Panc1 (cell line): ENCODE measurements at regions not wholly inside any gene's neighbourhood (a gene's known extent, or its start where the extent isn't known, plus 50 kb on each side); places are given as distances from the start of the nearest gene placed in this dataset.

ENCODE experiments used
- ATAC-seq: fragments of 200-7000 bp; cut with Tn5 transposase; 2 replicates; pipeline ENCODE4 v1.9.1; 2020; ENCODE audit warnings: mild to moderate bottlenecking, moderate library complexity
- BruUV-seq: library from RNA; stranded (reverse); fragments of 400-500 nt; replicated peaks from 2 replicates; lab custom pipeline; 2021; lab: Mats Ljungman, UMichigan
- CTCF ChIA-PET: fragments of 300-600 bp; sonication (Branson Sonifier 250); formaldehyde crosslinking; loops from one replicate; lab custom pipeline; 2022; ENCODE audit warnings: antibody characterized with exemption; lab: Charles Lee
- POLR2A ChIA-PET: fragments of 300-600 bp; sonication (Branson Sonifier 250); formaldehyde crosslinking; loops from one replicate; lab custom pipeline; 2022; ENCODE audit warnings: antibody characterized with exemption; lab: Charles Lee
- DNase-seq: peaks from one replicate; pipeline ENCODE4 v3.0.0-alpha.2; 2010; ENCODE audit warnings: low read depth, low spot score
- H3K27ac ChIP-seq: 2 replicates; pipeline ENCODE4 v1.5.1; 2011; ENCODE audit warnings: mild to moderate bottlenecking, low read length, inconsistent platforms
- H3K27me3 ChIP-seq: fragments of 200-500 bp; sonication (Bioruptor generic); 2 replicates; pipeline ENCODE4 v1.6.0; 2014; ENCODE audit warnings: low read length, inconsistent platforms; ENCODE audit not compliant: control insufficient read depth, insufficient read depth
- H3K36me3 ChIP-seq: fragments of 200-500 bp; sonication (Bioruptor generic); 2 replicates; pipeline ENCODE4 v1.5.1; 2014; ENCODE audit warnings: inconsistent platforms, mild to moderate bottlenecking, low read length, moderate library complexity; ENCODE audit not compliant: control insufficient read depth, insufficient read depth
- H3K4me1 ChIP-seq: 2 replicates; pipeline ENCODE4 v1.5.1; 2011; ENCODE audit warnings: inconsistent platforms, mild to moderate bottlenecking, low read length, moderate library complexity; ENCODE audit not compliant: control insufficient read depth, insufficient read depth
- H3K4me3 ChIP-seq, 2 experiments: 2 replicates each; pipeline ENCODE4 v1.5.1; 2011 to 2012; ENCODE audit warnings: low read depth in 2 of 2, low read length in 2 of 2, mild to moderate bottlenecking in 2 of 2, inconsistent platforms in 1 of 2, moderate library complexity in 1 of 2
- H3K9me3 ChIP-seq: fragments of 200-500 bp; sonication (Bioruptor generic); 2 replicates; pipeline ENCODE4 v1.5.1; 2014; ENCODE audit warnings: low read depth, mild to moderate bottlenecking, inconsistent platforms, low read length, moderate library complexity; ENCODE audit not compliant: control insufficient read depth, insufficient read depth
- POLR2AphosphoS5 ChIP-seq: IDR thresholded peaks from 2 replicates; pipeline ENCODE4 v1.6.1; 2012; ENCODE audit warnings: mild to moderate bottlenecking, low read depth, low read length, moderate library complexity
- SIN3A ChIP-seq: IDR thresholded peaks from 2 replicates; pipeline ENCODE4 v1.6.1; 2012; ENCODE audit warnings: low read depth, mild to moderate bottlenecking, low read length, moderate library complexity, borderline replicate concordance; ENCODE audit not compliant: insufficient read depth
- TCF7L2 ChIP-seq: IDR thresholded peaks from 2 replicates; pipeline ENCODE4 v1.6.1; 2011; ENCODE audit warnings: mild to moderate bottlenecking, low read depth, low read length, inconsistent platforms
- in situ Hi-C: cut with HindIII; loops from 2 replicates; pipeline ENCODE4 v1.10.0; 2016; ENCODE audit warnings: low sequenced_read_pairs, low pct_unique_long_range_greater_than_20kb
- intact Hi-C: fragments of 100-400 bp; cut with micrococcal nuclease; formaldehyde crosslinking; loops from one replicate; pipeline ENCODE4 v1.10.0; 2022; ENCODE audit not compliant: unreplicated experiment
- TF ChIP-seq, protein P1 (sequence below): fragments of 450-650 bp; IDR thresholded peaks from 2 replicates; pipeline ENCODE4 v1.5.1; 2017; ENCODE audit warnings: mild to moderate bottlenecking
- TF ChIP-seq, protein P2 (sequence below), 2 experiments: IDR thresholded peaks; 2 replicates each; pipeline ENCODE4 v1.6.1; 2011 to 2012; ENCODE audit warnings: low read depth in 2 of 2, control low read depth in 1 of 2, low read length in 1 of 2, mild to moderate bottlenecking in 1 of 2, moderate library complexity in 1 of 2; ENCODE audit not compliant: insufficient read depth in 1 of 2

DNA sequence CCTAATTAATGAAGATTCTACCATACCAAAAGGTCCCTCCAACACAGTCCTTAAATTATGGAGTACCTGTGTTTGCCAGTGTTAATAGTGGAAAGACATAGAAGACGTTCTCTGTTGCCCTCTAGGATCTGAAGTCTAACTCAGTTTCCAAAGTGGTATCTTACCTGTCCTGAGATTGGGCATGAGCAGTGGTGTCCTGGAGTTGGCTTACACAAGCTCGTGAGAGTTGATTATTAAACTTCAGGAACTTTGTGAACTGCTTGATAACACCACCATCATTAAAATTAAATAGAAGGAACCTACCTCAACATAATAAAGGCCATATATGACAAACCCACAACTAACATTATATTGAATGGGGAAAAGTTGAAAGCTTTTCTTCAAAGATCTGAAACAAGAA, 60.9 kb upstream of the SMARCA2 start:
- no TSS peak for BruUV-seq
- no peaks in the 10 kb centered on the region for H3K9me3 ChIP-seq
- CTCF ChIA-PET: no interaction called here
- TF ChIP-seq, protein P1, sequence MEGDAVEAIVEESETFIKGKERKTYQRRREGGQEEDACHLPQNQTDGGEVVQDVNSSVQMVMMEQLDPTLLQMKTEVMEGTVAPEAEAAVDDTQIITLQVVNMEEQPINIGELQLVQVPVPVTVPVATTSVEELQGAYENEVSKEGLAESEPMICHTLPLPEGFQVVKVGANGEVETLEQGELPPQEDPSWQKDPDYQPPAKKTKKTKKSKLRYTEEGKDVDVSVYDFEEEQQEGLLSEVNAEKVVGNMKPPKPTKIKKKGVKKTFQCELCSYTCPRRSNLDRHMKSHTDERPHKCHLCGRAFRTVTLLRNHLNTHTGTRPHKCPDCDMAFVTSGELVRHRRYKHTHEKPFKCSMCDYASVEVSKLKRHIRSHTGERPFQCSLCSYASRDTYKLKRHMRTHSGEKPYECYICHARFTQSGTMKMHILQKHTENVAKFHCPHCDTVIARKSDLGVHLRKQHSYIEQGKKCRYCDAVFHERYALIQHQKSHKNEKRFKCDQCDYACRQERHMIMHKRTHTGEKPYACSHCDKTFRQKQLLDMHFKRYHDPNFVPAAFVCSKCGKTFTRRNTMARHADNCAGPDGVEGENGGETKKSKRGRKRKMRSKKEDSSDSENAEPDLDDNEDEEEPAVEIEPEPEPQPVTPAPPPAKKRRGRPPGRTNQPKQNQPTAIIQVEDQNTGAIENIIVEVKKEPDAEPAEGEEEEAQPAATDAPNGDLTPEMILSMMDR: no peak
- TF ChIP-seq TCF7L2 (no peak), POLR2AphosphoS5 (no peak)
- no peak for DNase-seq
- POLR2A ChIA-PET: no interaction called here
- H3K36me3 ChIP-seq: no peaks in the 10 kb centered on the region
- H3K27ac ChIP-seq: no peak overlapping the region
- no peaks in the 10 kb centered on the region for H3K27me3 ChIP-seq
- no peaks in the 10 kb centered on the region for H3K4me1 ChIP-seq
- ATAC-seq: no peak
- H3K4me3 ChIP-seq: no peak overlapping the region
- in situ Hi-C loops (no loop called here), intact Hi-C loops (no loop called here)

DNA sequence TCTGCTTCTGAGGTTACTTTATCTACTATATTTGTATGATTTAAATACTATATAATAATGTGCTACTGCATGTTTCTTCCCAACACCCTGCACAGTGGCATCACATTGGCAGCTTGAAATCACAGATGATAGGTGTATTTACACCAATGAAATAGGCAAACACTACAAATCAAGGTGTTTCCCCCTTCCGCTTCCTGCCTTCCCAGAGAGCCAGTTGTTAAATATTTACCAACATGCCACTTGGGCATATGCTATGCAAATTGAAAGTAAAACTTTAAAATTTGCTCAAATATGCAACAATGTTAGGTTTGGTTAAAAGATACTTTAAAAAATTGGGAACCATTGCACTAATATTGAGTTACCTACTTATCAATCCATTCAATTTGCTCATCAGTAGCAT, 58.2 kb upstream of the SMARCA2 start:
- no peaks in the 10 kb centered on the region for H3K9me3 ChIP-seq
- BruUV-seq: no TSS peak
- ChIA-PET CTCF (no interaction called here), POLR2A (no interaction called here)
- DNase-seq (no peak), ATAC-seq (no peak)
- intact Hi-C loops (no loop called here), in situ Hi-C loops (no loop called here)
- no peak overlapping the region for H3K4me3 ChIP-seq
- H3K27ac ChIP-seq: no peak overlapping the region
- TF ChIP-seq, protein P2, sequence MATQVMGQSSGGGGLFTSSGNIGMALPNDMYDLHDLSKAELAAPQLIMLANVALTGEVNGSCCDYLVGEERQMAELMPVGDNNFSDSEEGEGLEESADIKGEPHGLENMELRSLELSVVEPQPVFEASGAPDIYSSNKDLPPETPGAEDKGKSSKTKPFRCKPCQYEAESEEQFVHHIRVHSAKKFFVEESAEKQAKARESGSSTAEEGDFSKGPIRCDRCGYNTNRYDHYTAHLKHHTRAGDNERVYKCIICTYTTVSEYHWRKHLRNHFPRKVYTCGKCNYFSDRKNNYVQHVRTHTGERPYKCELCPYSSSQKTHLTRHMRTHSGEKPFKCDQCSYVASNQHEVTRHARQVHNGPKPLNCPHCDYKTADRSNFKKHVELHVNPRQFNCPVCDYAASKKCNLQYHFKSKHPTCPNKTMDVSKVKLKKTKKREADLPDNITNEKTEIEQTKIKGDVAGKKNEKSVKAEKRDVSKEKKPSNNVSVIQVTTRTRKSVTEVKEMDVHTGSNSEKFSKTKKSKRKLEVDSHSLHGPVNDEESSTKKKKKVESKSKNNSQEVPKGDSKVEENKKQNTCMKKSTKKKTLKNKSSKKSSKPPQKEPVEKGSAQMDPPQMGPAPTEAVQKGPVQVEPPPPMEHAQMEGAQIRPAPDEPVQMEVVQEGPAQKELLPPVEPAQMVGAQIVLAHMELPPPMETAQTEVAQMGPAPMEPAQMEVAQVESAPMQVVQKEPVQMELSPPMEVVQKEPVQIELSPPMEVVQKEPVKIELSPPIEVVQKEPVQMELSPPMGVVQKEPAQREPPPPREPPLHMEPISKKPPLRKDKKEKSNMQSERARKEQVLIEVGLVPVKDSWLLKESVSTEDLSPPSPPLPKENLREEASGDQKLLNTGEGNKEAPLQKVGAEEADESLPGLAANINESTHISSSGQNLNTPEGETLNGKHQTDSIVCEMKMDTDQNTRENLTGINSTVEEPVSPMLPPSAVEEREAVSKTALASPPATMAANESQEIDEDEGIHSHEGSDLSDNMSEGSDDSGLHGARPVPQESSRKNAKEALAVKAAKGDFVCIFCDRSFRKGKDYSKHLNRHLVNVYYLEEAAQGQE (IDR thresholded peaks at IDR 0.05; ENCODE audit: insufficient read depth in 1 of 2, low read depth in 2 of 2, low read length in 1 of 2): no peak
- TF ChIP-seq, protein P1: no peak
- TF ChIP-seq POLR2AphosphoS5 (no peak), TCF7L2 (no peak), SIN3A (no peak)
- no peaks in the 10 kb centered on the region for H3K4me1 ChIP-seq
- H3K36me3 ChIP-seq: no peaks in the 10 kb centered on the region
- H3K27me3 ChIP-seq: no peaks in the 10 kb centered on the region

DNA sequence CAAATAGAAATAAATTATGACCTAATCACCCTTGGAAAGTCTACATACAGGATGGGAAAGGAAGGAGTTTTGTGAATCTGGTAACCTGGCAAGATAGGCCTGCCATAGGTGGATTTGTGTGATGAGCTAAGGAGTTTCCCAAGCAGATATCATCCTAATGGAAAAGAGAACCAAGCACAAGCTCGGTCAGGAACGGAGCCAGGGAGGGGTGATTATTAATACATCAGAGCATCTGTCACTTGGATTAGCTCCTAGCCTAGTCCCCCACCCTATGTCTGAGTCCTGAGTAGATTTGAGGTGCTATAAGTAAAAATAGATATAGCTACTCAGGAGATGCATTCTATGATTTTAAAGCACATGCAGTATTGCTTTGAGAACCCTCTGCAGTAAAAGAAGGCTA, 57.3 kb upstream of the SMARCA2 start:
- no TSS peak for BruUV-seq
- CTCF ChIA-PET: no interaction called here
- POLR2A ChIA-PET: no interaction called here
- TF ChIP-seq, protein P2 (IDR thresholded peaks at IDR 0.05; ENCODE audit: insufficient read depth in 1 of 2, low read depth in 2 of 2, low read length in 1 of 2): no peak
- no peak for TF ChIP-seq POLR2AphosphoS5
- no peak overlapping the region for H3K27ac ChIP-seq
- no peaks in the 10 kb centered on the region for H3K27me3 ChIP-seq
- H3K36me3 ChIP-seq: no peaks in the 10 kb centered on the region
- H3K9me3 ChIP-seq: no peaks in the 10 kb centered on the region
- no peak for ATAC-seq
- no peak for DNase-seq
- no peaks in the 10 kb centered on the region for H3K4me1 ChIP-seq
- intact Hi-C loops: no loop called here
- in situ Hi-C loops: no loop called here
- H3K4me3 ChIP-seq: no peak overlapping the region
